CD14-positive monocyte (primary cell): ENCODE measurements at regions not wholly inside any gene's neighbourhood (a gene's known extent, or its start where the extent isn't known, plus 50 kb on each side); places are given as distances from the start of the nearest gene placed in this dataset.

Source experiments
- DNase-seq, 3 donors: peaks; one replicate each; pipeline ENCODE4 v3.0.0-alpha.2; 2011 to 2022
- H2AFZ ChIP-seq: 2 replicates; pipeline ENCODE4 v1.6.0; 2012; ENCODE audit warnings: mild to moderate bottlenecking, low read depth, low read length, inconsistent platforms; ENCODE audit not compliant: insufficient read depth, poor library complexity, severe bottlenecking
- H3K27ac ChIP-seq, 2 donors: 1 replicate in 1 of 2; 2 replicates in 1 of 2; pipeline ENCODE4 v1.5.1; 2012 to 2013; ENCODE audit warnings: low read length in 2 of 2, control low read depth in 1 of 2, inconsistent platforms in 1 of 2, low read depth in 1 of 2, mild to moderate bottlenecking in 1 of 2
- H3K27me3 ChIP-seq, 2 donors: one replicate each; pipeline versions ENCODE4 v1.6.0 to v1.6.1; 2011 to 2013; ENCODE audit warnings: low read length in 2 of 2; ENCODE audit not compliant: control insufficient read depth in 2 of 2, insufficient read depth in 2 of 2
- H3K36me3 ChIP-seq, 2 donors: replicated peaks in 1 of 2; 1 replicate in 1 of 2; 2 replicates in 1 of 2; pipeline versions ENCODE4 v1.5.1 to v1.6.1; 2012 to 2013; ENCODE audit warnings: low read length in 2 of 2, control low read depth in 1 of 2, inconsistent platforms in 1 of 2, mild to moderate bottlenecking in 1 of 2; ENCODE audit not compliant: insufficient read depth in 2 of 2, control insufficient read depth in 1 of 2
- H3K4me1 ChIP-seq, 2 donors: 1 replicate in 1 of 2; 2 replicates in 1 of 2; pipeline versions ENCODE4 v1.5.1 to v1.6.1; 2012 to 2013; ENCODE audit warnings: low read length in 2 of 2, control low read depth in 1 of 2, inconsistent platforms in 1 of 2, mild to moderate bottlenecking in 1 of 2, moderate library complexity in 1 of 2; ENCODE audit not compliant: insufficient read depth in 2 of 2, control insufficient read depth in 1 of 2
- H3K4me2 ChIP-seq: replicated peaks from 2 replicates; pipeline ENCODE3; 2012; ENCODE audit warnings: low read length, moderate library complexity, mild to moderate bottlenecking; ENCODE audit not compliant: poor library complexity, severe bottlenecking; ENCODE audit errors: extremely low read depth
- H3K4me3 ChIP-seq, 3 experiments: fragments of 200-600 bp in 1 of 3; sonication (generic) in 1 of 3; replicated peaks in 1 of 3; 1 replicate in 2 of 3; 2 replicates in 1 of 3; pipeline ENCODE4 v1.5.1; 2011 to 2013; ENCODE audit warnings: low read length in 3 of 3, mild to moderate bottlenecking in 3 of 3, control low read depth in 2 of 3, low read depth in 2 of 3, inconsistent platforms in 1 of 3, moderate library complexity in 1 of 3
- H3K79me2 ChIP-seq: 2 replicates; pipeline ENCODE4 v1.6.0; 2012; ENCODE audit warnings: mild to moderate bottlenecking, control low read depth, inconsistent platforms, low read length, moderate library complexity; ENCODE audit not compliant: insufficient read depth
- H3K9ac ChIP-seq: 2 replicates; pipeline ENCODE4 v1.6.0; 2017; ENCODE audit warnings: low read length, mild to moderate bottlenecking; ENCODE audit not compliant: insufficient read depth, poor library complexity, severe bottlenecking
- H3K9me3 ChIP-seq, 2 donors: replicated peaks in 1 of 2; 1 replicate in 1 of 2; 2 replicates in 1 of 2; pipeline versions ENCODE4 v1.5.1 to v1.6.1; 2012 to 2013; ENCODE audit warnings: low read length in 2 of 2, control low read depth in 1 of 2; ENCODE audit not compliant: control insufficient read depth in 1 of 2, insufficient read depth in 1 of 2
- H4K20me1 ChIP-seq: 2 replicates; pipeline ENCODE4 v1.6.0; 2012; ENCODE audit warnings: mild to moderate bottlenecking, low read length, control low read depth, moderate library complexity; ENCODE audit not compliant: insufficient read depth
- H3K27ac Mint-ChIP-seq, 7 donors: one replicate each; pipeline ENCODE4 v1.8.0; 2020; ENCODE audit warnings: mild to moderate bottlenecking in 7 of 7, mixed read lengths in 7 of 7, moderate library complexity in 6 of 7, inconsistent platforms in 2 of 7
- H3K27me3 Mint-ChIP-seq, 3 donors: one replicate each; pipeline ENCODE4 v1.8.0; 2021 to 2022; ENCODE audit warnings: low read depth in 3 of 3, mild to moderate bottlenecking in 3 of 3, mixed read lengths in 3 of 3, moderate library complexity in 3 of 3, inconsistent platforms in 1 of 3
- H3K36me3 Mint-ChIP-seq, 2 donors: one replicate each; pipeline ENCODE4 v1.8.0; 2020; ENCODE audit warnings: mixed read lengths in 2 of 2, inconsistent platforms in 1 of 2, mild to moderate bottlenecking in 1 of 2
- H3K4me1 Mint-ChIP-seq: one replicate; pipeline ENCODE4 v1.8.0; 2020; ENCODE audit warnings: mild to moderate bottlenecking, mixed read lengths
- H3K4me3 Mint-ChIP-seq, 2 donors: one replicate each; pipeline ENCODE4 v1.8.0; 2020; ENCODE audit warnings: mild to moderate bottlenecking in 2 of 2, mixed read lengths in 2 of 2, moderate library complexity in 1 of 2
- H3K9me3 Mint-ChIP-seq, 7 donors: one replicate each; pipeline ENCODE4 v1.8.0; 2020 to 2022; ENCODE audit warnings: mixed read lengths in 7 of 7, mild to moderate bottlenecking in 6 of 7, moderate library complexity in 6 of 7, inconsistent platforms in 2 of 7
- WGBS: methylation state at CpG from one replicate; pipeline ENCODE4 v1.1.5; 2013; ENCODE audit warnings: missing lambda C conversion rate; ENCODE audit not compliant: insufficient coverage; 5-methylcytosine and 5-hydroxymethylcytosine counted together
- intact Hi-C, 2 donors: fragments of 100-400 bp; cut with micrococcal nuclease; formaldehyde crosslinking; loops; one replicate each; pipeline versions ENCODE4 v1.15.0 to v1.15.1; 2023
- TF ChIP-seq, protein P1 (sequence below): fragments of 200-600 bp; IDR thresholded peaks from one replicate; pipeline ENCODE4 v1.8.0; 2022; ENCODE audit warnings: antibody characterized with exemption, mild to moderate bottlenecking

DNA sequence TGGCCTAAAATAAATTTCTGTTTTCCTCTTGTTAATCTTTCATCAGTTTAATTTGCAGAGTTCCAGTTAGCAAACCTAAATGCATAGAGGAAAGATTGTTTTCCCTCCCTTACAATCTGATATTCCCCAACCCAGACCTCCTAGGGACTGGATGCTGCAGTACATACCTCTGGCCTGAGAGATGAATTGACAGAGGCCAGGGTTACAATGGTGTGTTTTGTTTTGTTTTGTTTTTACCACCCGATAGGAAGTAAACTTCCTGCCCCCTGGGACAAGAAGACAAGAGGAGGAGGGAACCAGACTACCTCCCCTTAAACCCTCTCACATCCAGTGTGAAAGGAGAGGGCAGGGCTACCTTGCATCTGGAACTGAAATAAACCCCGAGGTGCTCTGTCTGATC is 319.0 kb downstream of the LRFN2 start:
- DNase-seq: no peak
- TF ChIP-seq, protein P1, sequence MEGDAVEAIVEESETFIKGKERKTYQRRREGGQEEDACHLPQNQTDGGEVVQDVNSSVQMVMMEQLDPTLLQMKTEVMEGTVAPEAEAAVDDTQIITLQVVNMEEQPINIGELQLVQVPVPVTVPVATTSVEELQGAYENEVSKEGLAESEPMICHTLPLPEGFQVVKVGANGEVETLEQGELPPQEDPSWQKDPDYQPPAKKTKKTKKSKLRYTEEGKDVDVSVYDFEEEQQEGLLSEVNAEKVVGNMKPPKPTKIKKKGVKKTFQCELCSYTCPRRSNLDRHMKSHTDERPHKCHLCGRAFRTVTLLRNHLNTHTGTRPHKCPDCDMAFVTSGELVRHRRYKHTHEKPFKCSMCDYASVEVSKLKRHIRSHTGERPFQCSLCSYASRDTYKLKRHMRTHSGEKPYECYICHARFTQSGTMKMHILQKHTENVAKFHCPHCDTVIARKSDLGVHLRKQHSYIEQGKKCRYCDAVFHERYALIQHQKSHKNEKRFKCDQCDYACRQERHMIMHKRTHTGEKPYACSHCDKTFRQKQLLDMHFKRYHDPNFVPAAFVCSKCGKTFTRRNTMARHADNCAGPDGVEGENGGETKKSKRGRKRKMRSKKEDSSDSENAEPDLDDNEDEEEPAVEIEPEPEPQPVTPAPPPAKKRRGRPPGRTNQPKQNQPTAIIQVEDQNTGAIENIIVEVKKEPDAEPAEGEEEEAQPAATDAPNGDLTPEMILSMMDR: no peak
- H3K27ac ChIP-seq: no peak overlapping the region
- no peaks in the 10 kb centered on the region for H3K27me3 ChIP-seq
- H3K9ac ChIP-seq: no peak overlapping the region
- Mint-ChIP-seq H3K9me3 (peaks cover 0 to 6% (median 2%) of the 10 kb centered on the region in 7 donors), H3K4me1 (no peaks in the 10 kb centered on the region), H3K27me3 (peaks cover 2 to 5% (median 2%) of the 10 kb centered on the region in 3 donors), H3K36me3 (no peaks in the 10 kb centered on the region), H3K27ac (no peak overlapping the region), H3K4me3 (no peak overlapping the region)
- H3K9me3 ChIP-seq: no peaks in the 10 kb centered on the region
- H4K20me1 ChIP-seq: no peaks in the 10 kb centered on the region
- no peak overlapping the region for H2AFZ ChIP-seq
- intact Hi-C loops: no loop called here
- no peaks in the 10 kb centered on the region for H3K36me3 ChIP-seq
- H3K4me3 ChIP-seq: no peak overlapping the region
- no peaks in the 10 kb centered on the region for H3K4me1 ChIP-seq
- no peaks in the 10 kb centered on the region for H3K79me2 ChIP-seq
- WGBS: 33% methylated on average over 1 of the region's 2 CpGs
- H3K4me2 ChIP-seq: no peak overlapping the region

DNA sequence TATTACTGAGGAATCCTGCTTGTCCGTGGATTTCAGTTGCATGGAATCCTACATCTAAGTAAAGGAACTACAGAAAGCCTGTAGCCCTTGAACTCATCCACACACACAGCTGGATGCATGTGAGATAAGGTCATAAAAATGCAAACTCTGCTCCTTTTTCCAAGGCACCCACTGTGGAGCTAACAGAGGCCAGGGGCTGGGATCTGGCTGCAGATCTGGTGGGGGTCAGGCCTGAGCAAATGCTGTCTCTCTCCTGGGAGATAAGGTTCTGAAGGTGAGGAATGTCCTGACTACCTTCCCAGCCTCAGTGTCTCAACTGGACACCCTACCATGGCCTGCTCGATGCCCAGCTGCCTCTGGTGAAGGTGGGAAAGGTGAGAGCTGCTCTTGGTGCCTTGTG is 321.5 kb downstream of the LRFN2 start:
- peaks cover 0 to 8% (median 2%) of the 10 kb centered on the region in 7 donors for H3K9me3 Mint-ChIP-seq
- Histone ChIP-seq H2AFZ (no peak overlapping the region), H3K9ac (no peak overlapping the region), H4K20me1 (no peaks in the 10 kb centered on the region), H3K4me2 (no peak overlapping the region), H3K4me1 (no peaks in the 10 kb centered on the region), H3K4me3 (no peak overlapping the region), H3K27me3 (no peaks in the 10 kb centered on the region), H3K79me2 (no peaks in the 10 kb centered on the region), H3K9me3 (no peaks in the 10 kb centered on the region), H3K27ac (no peak overlapping the region), H3K36me3 (no peaks in the 10 kb centered on the region)
- H3K27me3 Mint-ChIP-seq: peaks cover under 1 to 3% (median 1%) of the 10 kb centered on the region in 3 donors
- no peak overlapping the region for H3K4me3 Mint-ChIP-seq
- DNase-seq: no peak
- H3K27ac Mint-ChIP-seq: no peak overlapping the region
- WGBS: no CpG with 5 or more reads among the region's 2 CpGs
- TF ChIP-seq, protein P1: no peak
- no peaks in the 10 kb centered on the region for H3K36me3 Mint-ChIP-seq
- intact Hi-C loops: no loop called here
- no peaks in the 10 kb centered on the region for H3K4me1 Mint-ChIP-seq
